ENCODE measurements at regions not wholly inside any gene's neighbourhood (a gene's known extent, or its start where the extent isn't known, plus 50 kb on each side); places are given as distances from the start of the nearest gene placed in this dataset.

DNA sequence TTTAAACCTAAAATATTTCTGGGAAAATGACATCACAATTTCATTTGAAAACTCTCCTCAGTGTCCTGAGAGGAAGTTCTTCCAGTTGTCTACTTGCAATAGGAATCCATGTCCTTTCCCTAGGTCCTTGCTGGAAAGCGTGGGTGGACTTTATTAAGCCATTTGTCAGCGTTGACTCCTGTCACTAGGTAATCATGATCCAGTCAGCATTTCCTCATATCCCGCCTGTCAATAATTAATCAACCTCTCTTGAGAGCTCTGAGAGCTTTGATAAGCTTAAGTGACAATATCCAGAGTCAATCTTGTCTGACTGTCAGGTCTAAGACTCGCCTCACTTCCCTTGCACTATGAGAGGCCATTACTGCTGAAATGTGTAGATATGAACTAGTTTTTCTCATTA, 107.2 kb upstream of the SLIT3 start:
- Histone ChIP-seq H3K4me1 (ENCODE audit: control insufficient read depth, insufficient read depth, low read length) (no peaks in the 10 kb centered on the region), H3K9me3 (ENCODE audit: control insufficient read depth, insufficient read depth, low read depth, low read length) (no peaks in the 10 kb centered on the region), H3K36me3 (ENCODE audit: control insufficient read depth in 2 of 2, insufficient read depth in 1 of 2, low read length in 2 of 2) (no peaks in the 10 kb centered on the region), H3K27ac (ENCODE audit: extremely low read depth, low read depth, low read length) (no peak overlapping the region), H3K4me3 (ENCODE audit: low read depth, low read length) (no peak overlapping the region)
- TF ChIP-seq KLF1 (tag by site-specific recombination; IDR thresholded peaks at IDR 0.05): no peak
- TF ChIP-seq GLI4 (tag by site-specific recombination; IDR thresholded peaks at IDR 0.05): no peak
- no peak for TF ChIP-seq ZNF24 (tag by site-specific recombination; IDR thresholded peaks at IDR 0.05)
- TF ChIP-seq ZNF664 (tag by site-specific recombination; IDR thresholded peaks at IDR 0.05): no peak
- no peak for TF ChIP-seq ZNF433 (tag by site-specific recombination; IDR thresholded peaks at IDR 0.05; ENCODE audit: low read depth)
- no peak for TF ChIP-seq KLF8 (tag by site-specific recombination; IDR thresholded peaks at IDR 0.05)
- TF ChIP-seq ZNF596 (tag by site-specific recombination; IDR thresholded peaks at IDR 0.05): no peak
- TF ChIP-seq GFI1B (tag by site-specific recombination; IDR thresholded peaks at IDR 0.05): no peak
- no peak for TF ChIP-seq ZNF785 (tag by site-specific recombination; IDR thresholded peaks at IDR 0.05)
- no peak for TF ChIP-seq FEZF1 (tag by site-specific recombination; IDR thresholded peaks at IDR 0.05)
- TF ChIP-seq ZNF837 (tag by site-specific recombination; IDR thresholded peaks at IDR 0.05): no peak
- TF ChIP-seq ZNF366 (tag by site-specific recombination; conservative IDR thresholded peaks at IDR 0.05): no peak
- no peak for TF ChIP-seq ZNF114 (tag by site-specific recombination; IDR thresholded peaks at IDR 0.05)
- ChIA-PET CTCF (no interaction called here), POLR2A (no interaction called here)

GRCh38 chr5:169404223-169404622, 103.3 kb upstream of the SLIT3 start:
- H3K27ac ChIP-seq (ENCODE audit: extremely low read depth, low read depth, low read length): no peak overlapping the region
- TF ChIP-seq BCL11B (tag by site-specific recombination; IDR thresholded peaks at IDR 0.05; ENCODE audit: low read depth) (no peak), ZNF768 (tag by site-specific recombination; IDR thresholded peaks at IDR 0.05) (no peak), ZNF169 (tag by site-specific recombination; IDR thresholded peaks at IDR 0.05) (no peak), ZNF76 (tag by site-specific recombination; IDR thresholded peaks at IDR 0.05; ENCODE audit: borderline replicate concordance, low read depth) (no peak), ZNF571 (tag by site-specific recombination; IDR thresholded peaks at IDR 0.05) (no peak), ZNF292 (tag by site-specific recombination; IDR thresholded peaks at IDR 0.05; ENCODE audit: borderline replicate concordance, low read depth) (no peak), ZNF623 (tag by site-specific recombination; IDR thresholded peaks at IDR 0.05) (no peak), ZNF274 (IDR thresholded peaks at IDR 0.05; ENCODE audit: low read length) (no peak), ZNF274 (tag by site-specific recombination; IDR thresholded peaks at IDR 0.05; ENCODE audit: borderline replicate concordance) (no peak), MYNN (tag by site-specific recombination; IDR thresholded peaks at IDR 0.05; ENCODE audit: borderline replicate concordance) (no peak), ZNF596 (tag by site-specific recombination; IDR thresholded peaks at IDR 0.05) (no peak), SP7 (tag by site-specific recombination; IDR thresholded peaks at IDR 0.05) (no peak), ZBTB10 (tag by site-specific recombination; IDR thresholded peaks at IDR 0.05) (no peak)
- TF ChIP-seq, protein P1, sequence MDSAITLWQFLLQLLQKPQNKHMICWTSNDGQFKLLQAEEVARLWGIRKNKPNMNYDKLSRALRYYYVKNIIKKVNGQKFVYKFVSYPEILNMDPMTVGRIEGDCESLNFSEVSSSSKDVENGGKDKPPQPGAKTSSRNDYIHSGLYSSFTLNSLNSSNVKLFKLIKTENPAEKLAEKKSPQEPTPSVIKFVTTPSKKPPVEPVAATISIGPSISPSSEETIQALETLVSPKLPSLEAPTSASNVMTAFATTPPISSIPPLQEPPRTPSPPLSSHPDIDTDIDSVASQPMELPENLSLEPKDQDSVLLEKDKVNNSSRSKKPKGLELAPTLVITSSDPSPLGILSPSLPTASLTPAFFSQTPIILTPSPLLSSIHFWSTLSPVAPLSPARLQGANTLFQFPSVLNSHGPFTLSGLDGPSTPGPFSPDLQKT (IDR thresholded peaks at IDR 0.05; ENCODE audit: borderline replicate concordance, low read depth, low read length): no peak
- TF ChIP-seq, protein P2, sequence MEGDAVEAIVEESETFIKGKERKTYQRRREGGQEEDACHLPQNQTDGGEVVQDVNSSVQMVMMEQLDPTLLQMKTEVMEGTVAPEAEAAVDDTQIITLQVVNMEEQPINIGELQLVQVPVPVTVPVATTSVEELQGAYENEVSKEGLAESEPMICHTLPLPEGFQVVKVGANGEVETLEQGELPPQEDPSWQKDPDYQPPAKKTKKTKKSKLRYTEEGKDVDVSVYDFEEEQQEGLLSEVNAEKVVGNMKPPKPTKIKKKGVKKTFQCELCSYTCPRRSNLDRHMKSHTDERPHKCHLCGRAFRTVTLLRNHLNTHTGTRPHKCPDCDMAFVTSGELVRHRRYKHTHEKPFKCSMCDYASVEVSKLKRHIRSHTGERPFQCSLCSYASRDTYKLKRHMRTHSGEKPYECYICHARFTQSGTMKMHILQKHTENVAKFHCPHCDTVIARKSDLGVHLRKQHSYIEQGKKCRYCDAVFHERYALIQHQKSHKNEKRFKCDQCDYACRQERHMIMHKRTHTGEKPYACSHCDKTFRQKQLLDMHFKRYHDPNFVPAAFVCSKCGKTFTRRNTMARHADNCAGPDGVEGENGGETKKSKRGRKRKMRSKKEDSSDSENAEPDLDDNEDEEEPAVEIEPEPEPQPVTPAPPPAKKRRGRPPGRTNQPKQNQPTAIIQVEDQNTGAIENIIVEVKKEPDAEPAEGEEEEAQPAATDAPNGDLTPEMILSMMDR (tag by site-specific recombination; IDR thresholded peaks at IDR 0.05): no peak
- TF ChIP-seq, protein P3, sequence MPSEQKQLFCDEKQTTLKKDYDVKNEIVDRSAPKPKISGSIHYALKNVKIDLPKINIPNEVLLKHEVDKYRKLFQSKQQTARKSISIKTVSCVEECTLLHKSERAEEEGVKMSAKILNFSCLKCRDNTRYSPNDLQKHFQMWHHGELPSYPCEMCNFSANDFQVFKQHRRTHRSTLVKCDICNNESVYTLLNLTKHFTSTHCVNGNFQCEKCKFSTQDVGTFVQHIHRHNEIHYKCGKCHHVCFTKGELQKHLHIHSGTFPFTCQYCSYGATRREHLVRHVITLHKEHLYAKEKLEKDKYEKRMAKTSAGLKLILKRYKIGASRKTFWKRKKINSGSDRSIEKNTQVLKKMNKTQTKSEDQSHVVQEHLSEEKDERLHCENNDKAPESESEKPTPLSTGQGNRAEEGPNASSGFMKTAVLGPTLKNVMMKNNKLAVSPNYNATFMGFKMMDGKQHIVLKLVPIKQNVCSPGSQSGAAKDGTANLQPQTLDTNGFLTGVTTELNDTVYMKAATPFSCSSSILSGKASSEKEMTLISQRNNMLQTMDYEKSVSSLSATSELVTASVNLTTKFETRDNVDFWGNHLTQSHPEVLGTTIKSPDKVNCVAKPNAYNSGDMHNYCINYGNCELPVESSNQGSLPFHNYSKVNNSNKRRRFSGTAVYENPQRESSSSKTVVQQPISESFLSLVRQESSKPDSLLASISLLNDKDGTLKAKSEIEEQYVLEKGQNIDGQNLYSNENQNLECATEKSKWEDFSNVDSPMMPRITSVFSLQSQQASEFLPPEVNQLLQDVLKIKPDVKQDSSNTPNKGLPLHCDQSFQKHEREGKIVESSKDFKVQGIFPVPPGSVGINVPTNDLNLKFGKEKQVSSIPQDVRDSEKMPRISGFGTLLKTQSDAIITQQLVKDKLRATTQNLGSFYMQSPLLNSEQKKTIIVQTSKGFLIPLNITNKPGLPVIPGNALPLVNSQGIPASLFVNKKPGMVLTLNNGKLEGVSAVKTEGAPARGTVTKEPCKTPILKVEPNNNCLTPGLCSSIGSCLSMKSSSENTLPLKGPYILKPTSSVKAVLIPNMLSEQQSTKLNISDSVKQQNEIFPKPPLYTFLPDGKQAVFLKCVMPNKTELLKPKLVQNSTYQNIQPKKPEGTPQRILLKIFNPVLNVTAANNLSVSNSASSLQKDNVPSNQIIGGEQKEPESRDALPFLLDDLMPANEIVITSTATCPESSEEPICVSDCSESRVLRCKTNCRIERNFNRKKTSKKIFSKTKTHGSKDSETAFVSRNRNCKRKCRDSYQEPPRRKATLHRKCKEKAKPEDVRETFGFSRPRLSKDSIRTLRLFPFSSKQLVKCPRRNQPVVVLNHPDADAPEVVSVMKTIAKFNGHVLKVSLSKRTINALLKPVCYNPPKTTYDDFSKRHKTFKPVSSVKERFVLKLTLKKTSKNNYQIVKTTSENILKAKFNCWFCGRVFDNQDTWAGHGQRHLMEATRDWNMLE (tag by site-specific recombination; conservative IDR thresholded peaks at IDR 0.05; ENCODE audit: low read depth): no peak
- ChIA-PET CTCF (no interaction called here), POLR2A (no interaction called here)
- no peaks in the 10 kb centered on the region for H3K9me3 ChIP-seq (ENCODE audit: control insufficient read depth, insufficient read depth, low read depth, low read length)
- no peak overlapping the region for H3K4me3 ChIP-seq (ENCODE audit: low read depth, low read length)
- H3K36me3 ChIP-seq (ENCODE audit: control insufficient read depth in 2 of 2, insufficient read depth in 1 of 2, low read length in 2 of 2): no peaks in the 10 kb centered on the region
- no peaks in the 10 kb centered on the region for H3K4me1 ChIP-seq (ENCODE audit: control insufficient read depth, insufficient read depth, low read length)

Measured in HEK293 (cell line).